ENCODE measurements at regions not wholly inside any gene's neighbourhood (a gene's known extent, or its start where the extent isn't known, plus 50 kb on each side); places are given as distances from the start of the nearest gene placed in this dataset.

DNA sequence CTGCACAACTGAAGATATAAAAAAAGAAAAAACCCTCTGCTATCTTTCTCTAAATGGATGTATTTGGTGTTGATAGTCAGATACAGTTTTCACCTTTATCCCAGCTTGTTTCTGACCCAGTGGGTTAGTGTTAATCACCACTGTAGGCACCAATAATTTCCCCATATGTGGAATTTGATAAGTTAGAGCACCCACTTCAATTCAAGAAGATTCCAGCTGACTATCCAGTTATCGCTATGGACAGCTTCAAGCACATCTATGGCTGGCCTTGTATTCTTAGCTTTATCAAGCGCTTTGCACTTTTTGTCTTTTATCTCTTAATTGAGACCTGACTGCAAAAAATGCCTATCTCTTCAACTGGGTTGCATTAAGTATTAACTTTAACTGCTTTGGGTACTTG lies 200.4 kb downstream of the NR4A2 start:
- intact Hi-C loops (cut with micrococcal nuclease) (no loop called here), in situ Hi-C loops (cut with MboI) (no loop called here)
- no peak overlapping the region for H3K9ac ChIP-seq (ENCODE audit: insufficient read depth in 1 of 2, low read depth in 2 of 2, low read length in 2 of 2)
- DNase-seq (ENCODE audit: extremely low read depth in 1 of 4, low spot score in 3 of 4) (peak; percentile 12 to 41 (median 16)), FAIRE-seq (peak; percentile 71), ATAC-seq (no peak)
- no peak overlapping the region for H2AFZ ChIP-seq (ENCODE audit: low read depth, low read length)
- peak; percentile 79 for TF ChIP-seq ARID1B (IDR thresholded peaks at IDR 0.05)
- TF ChIP-seq, protein P1, sequence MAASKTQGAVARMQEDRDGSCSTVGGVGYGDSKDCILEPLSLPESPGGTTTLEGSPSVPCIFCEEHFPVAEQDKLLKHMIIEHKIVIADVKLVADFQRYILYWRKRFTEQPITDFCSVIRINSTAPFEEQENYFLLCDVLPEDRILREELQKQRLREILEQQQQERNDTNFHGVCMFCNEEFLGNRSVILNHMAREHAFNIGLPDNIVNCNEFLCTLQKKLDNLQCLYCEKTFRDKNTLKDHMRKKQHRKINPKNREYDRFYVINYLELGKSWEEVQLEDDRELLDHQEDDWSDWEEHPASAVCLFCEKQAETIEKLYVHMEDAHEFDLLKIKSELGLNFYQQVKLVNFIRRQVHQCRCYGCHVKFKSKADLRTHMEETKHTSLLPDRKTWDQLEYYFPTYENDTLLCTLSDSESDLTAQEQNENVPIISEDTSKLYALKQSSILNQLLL (CRISPR knock-in tag; IDR thresholded peaks at IDR 0.05; ENCODE audit: borderline replicate concordance), result no peak
- peak; percentile 74 for TF ChIP-seq TAL1 (IDR thresholded peaks at IDR 0.05)
- no peak for TF ChIP-seq CBX3 (IDR thresholded peaks at IDR 0.05; ENCODE audit: borderline replicate concordance in 1 of 2, low read length in 2 of 2)
- peak; percentile 30; the same call in 1 of the 2 replicates for TF ChIP-seq MTA2 (IDR thresholded peaks at IDR 0.05; ENCODE audit: low read depth)
- TF ChIP-seq ZNF274 (IDR thresholded peaks at IDR 0.05; ENCODE audit: borderline replicate concordance, low read depth, low read length), result 0 out of 2 replicates have a peak, but pooled peaks have one; percentile 34
- peak; percentile 32; the same call in 1 of the 2 replicates for TF ChIP-seq KLF16 (IDR thresholded peaks at IDR 0.05)
- peak; percentile 90 for TF ChIP-seq TEAD4 (IDR thresholded peaks at IDR 0.05; ENCODE audit: low read length)
- TF ChIP-seq TEAD4 (CRISPR knock-in tag; IDR thresholded peaks at IDR 0.05; ENCODE audit: borderline replicate concordance), result no peak
- TF ChIP-seq XRCC4 (IDR thresholded peaks at IDR 0.05; ENCODE audit: extremely low read depth, insufficient read depth, insufficient read length), result no peak
- TF ChIP-seq NFIC (IDR thresholded peaks at IDR 0.05), result peak; percentile 52; the same call in 1 of the 2 replicates
- TF ChIP-seq CBFA2T2 (conservative IDR thresholded peaks at IDR 0.05), result peak; percentile 88
- no peak for TF ChIP-seq KLF10 (CRISPR knock-in tag; IDR thresholded peaks at IDR 0.05)
- TF ChIP-seq TCF3 (CRISPR knock-in tag; IDR thresholded peaks at IDR 0.05), result peak; percentile 63; the same call in 1 of the 2 replicates
- TF ChIP-seq PML (IDR thresholded peaks at IDR 0.05; ENCODE audit: low read length), result peak; percentile 69
- TF ChIP-seq TRIM24 (IDR thresholded peaks at IDR 0.05), result peak in 1 of 2 experiments; percentile 49; a peak in 1 of 4 replicates
- peak; percentile 91 for TF ChIP-seq CBFA2T3 (IDR thresholded peaks at IDR 0.05)
- TF ChIP-seq STAT5A (IDR thresholded peaks at IDR 0.05; ENCODE audit: borderline replicate concordance, low read length), result peak; percentile 65; the same call in 1 of the 2 replicates
- peak; percentile 71 for TF ChIP-seq NCOR1 (IDR thresholded peaks at IDR 0.05)
- H3K4me2 ChIP-seq (ENCODE audit: insufficient read depth, low read length), result no peak overlapping the region
- ChIA-PET CTCF (ENCODE audit: low intra/inter-chr PET ratio) (no interaction called here), POLR2A (no interaction called here)
- no peaks in the 10 kb centered on the region for H3K9me1 ChIP-seq (ENCODE audit: control insufficient read depth, insufficient read depth, low read length)
- no peaks in the 10 kb centered on the region for H4K20me1 ChIP-seq (replicated peaks; ENCODE audit: control insufficient read depth, insufficient read depth, low read length)
- H3K27me3 ChIP-seq (ENCODE audit: control insufficient read depth in 2 of 2, insufficient read depth in 2 of 2, low read length in 2 of 2), result no peaks in the 10 kb centered on the region
- H3K4me3 ChIP-seq, result no peak overlapping the region
- no peaks in the 10 kb centered on the region for H3K79me2 ChIP-seq (ENCODE audit: control insufficient read depth, insufficient read depth, low read length)
- BruUV-seq (replicated peaks), result no TSS peak
- H3K4me1 ChIP-seq (replicated peaks in 1 of 2; ENCODE audit: control insufficient read depth in 2 of 2, insufficient read depth in 2 of 2, low read length in 2 of 2), result no peaks in the 10 kb centered on the region
- H3K9me3 ChIP-seq (replicated peaks; ENCODE audit: control insufficient read depth, insufficient read depth, low read depth, low read length), result no peaks in the 10 kb centered on the region
- H3K36me3 ChIP-seq (ENCODE audit: control insufficient read depth, insufficient read depth, low read length), result no peaks in the 10 kb centered on the region
- no peak overlapping the region for H3K27ac ChIP-seq (ENCODE audit: extremely low read depth, low read depth, low read length)
- WGBS (ENCODE audit: insufficient coverage, low coverage, missing lambda C conversion rate), result 0% methylated on average over 2 of the region's 2 CpGs

All from K562 (cell line).